GM19324 (cell line): ENCODE measurements at regions not wholly inside any gene's neighbourhood (a gene's known extent, or its start where the extent isn't known, plus 50 kb on each side); places are given as distances from the start of the nearest gene placed in this dataset.
"Not testable (repeated sequence)": the region's sequence is repeated elsewhere in the genome, so short reads cannot be mapped to it uniquely, and the experiment has no call there.

Experiments used
- ATAC-seq: cut with Tn5 transposase; IDR thresholded peaks from one replicate; pipeline ENCODE4 v1.9.1; 2021; ENCODE audit warnings: mild to moderate bottlenecking, moderate library complexity; ENCODE audit not compliant: unreplicated experiment, low FRiP score

DNA sequence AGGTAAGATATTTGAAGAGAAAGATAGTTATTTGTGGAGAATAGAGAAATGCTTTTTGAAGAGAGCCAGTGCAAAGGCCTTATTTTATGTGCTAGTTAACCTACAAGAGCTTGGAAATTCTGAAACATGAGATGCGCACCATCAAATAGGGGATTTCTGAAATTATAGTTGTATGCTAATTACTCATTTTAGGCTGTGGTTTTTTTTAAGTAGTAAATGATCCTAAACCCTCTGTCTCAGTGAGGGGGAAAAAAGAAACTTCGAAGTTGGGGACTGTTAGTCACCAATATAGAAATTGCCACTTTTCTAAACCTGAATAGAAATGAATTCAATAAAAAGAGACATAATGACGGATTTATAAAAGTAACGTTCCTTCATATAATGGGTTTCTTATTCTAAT lies 119.3 kb upstream of the MDFIC start:
- no peak for ATAC-seq

DNA sequence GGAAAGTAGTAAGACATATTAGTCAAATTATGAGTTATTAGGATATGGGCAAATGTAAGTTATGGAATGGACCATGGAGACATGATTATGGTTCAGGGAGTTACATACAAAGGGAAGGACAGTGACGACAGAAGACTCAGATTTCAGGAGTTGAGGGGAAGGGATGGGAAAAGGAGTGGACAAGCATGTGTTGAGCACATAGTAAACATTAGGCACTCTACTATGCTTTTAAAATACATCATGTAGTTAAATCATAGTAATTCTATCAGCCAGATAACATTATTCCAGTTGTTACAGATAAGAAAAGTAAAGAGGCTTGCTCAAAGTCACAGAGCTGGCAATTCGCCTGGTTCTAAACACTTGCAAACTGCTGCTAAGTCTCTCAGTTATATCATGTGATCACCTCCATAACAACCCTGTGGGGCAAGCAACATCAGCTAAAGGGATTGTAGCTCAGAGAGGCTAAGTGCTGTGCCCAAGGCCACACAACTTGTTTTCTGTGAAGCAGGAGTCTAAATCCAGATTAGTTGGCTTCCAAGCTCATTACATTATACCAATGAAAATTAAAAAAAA lies 115.2 kb upstream of the MDFIC start:
- no peak for ATAC-seq

DNA sequence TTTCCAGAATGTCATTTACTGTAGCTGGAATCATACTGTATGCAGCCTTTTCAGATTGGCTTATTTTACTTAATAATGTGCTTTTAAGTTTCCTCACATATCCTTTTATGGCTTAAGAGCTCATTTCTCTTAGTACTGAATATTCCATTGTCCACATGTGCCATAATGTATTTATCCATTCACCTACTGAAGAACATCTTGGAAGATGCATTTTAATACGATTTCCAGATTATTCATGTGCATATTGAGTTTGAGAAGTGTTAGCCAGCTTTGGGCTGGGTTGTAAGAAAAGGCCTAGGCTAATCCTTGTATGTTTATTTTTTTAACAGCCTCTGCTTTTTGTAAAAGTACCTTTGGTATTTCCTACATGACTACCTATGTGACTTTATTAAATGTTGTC lies 109.3 kb upstream of the MDFIC start:
- ATAC-seq, result no peak

DNA sequence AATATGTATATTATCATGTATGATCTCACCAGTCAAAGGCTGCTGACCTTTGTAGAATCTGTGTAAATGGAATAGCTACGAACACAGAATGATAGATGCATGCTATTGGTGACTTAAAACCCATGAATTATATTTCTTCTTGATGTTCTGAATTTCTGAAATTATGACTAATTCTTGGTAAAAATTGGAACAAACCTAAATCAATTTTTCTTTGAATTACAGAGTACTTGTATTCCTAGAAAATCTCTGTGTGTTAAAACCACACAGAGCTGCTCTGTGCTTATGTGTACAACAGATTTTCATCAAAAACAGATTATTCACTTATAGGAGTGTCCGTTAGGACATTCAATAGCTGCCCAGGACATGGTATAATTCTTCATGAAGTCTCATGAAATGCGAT lies 108.3 kb upstream of the MDFIC start:
- no peak for ATAC-seq

DNA sequence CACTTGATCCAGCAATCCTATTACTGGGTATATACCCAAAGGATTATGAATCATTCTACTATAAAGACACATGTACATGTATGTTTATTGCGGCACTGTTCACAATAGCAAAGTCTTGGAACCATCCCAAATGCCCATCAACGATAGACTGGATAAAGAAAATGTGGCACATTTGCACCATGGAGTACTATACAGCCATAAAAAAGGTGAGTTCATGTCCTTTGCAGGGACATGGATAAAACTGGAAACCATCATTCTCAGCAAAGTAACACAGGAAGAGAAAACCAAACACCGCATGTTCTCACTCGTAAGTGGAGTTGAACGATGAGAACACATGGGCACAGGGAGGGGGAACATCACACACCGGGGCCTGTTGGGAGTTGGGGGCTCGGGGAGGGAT lies 104.9 kb upstream of the MDFIC start:
- not testable (repeated sequence) for ATAC-seq

DNA sequence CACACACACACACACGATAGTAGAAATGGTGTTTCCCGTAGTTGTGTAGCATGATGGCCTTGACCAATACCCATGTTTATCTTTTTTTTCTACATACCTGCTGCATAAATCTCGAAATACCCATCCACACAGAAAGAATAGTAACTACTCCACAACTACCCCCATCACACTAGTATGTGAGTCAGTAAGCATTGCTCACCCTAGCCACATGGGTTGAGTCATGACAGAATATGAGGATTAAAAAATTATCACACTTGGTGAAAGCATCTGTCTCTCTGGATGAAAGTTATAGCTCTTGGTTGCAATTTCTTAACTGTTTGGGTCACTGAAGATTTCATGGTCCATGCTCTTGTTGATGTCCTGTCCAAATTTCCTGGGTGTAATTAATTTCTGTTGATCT lies 103.4 kb upstream of the MDFIC start:
- no peak for ATAC-seq

DNA sequence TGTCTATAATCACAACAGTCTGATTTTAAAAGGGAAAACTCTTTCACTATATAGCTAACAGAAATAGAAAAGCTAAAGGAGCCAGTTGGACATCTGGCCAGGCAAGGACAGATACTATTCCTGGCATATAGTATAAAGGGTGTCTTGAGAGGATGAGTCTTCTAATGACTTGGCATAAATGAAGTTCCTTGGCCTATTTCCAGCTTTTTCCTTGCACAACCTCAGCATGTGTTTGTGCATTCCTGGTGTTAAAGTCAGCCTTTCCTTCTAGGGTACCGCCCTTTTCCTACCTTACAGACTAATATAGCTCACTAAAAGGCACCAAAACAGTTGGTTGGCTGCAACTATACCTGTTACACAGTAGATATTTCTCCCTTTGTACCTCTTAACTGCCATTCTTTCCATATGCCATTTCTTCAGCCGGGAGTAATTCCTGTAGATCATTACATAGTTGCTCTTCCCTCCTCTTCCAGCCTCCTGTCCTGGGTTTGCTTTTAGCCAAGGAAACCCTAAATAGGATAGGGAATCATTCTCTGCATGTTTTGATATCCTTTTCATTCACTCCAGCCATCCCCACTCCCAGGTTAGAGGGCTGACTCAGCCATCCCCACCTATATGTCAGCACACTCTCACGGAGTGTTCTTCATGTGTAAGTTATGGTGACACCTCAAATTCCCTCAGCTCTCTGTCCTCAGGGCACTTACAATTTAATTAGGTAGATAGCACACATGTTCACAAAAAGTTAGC lies 102.1 kb upstream of the MDFIC start:
- ATAC-seq, result no peak

DNA sequence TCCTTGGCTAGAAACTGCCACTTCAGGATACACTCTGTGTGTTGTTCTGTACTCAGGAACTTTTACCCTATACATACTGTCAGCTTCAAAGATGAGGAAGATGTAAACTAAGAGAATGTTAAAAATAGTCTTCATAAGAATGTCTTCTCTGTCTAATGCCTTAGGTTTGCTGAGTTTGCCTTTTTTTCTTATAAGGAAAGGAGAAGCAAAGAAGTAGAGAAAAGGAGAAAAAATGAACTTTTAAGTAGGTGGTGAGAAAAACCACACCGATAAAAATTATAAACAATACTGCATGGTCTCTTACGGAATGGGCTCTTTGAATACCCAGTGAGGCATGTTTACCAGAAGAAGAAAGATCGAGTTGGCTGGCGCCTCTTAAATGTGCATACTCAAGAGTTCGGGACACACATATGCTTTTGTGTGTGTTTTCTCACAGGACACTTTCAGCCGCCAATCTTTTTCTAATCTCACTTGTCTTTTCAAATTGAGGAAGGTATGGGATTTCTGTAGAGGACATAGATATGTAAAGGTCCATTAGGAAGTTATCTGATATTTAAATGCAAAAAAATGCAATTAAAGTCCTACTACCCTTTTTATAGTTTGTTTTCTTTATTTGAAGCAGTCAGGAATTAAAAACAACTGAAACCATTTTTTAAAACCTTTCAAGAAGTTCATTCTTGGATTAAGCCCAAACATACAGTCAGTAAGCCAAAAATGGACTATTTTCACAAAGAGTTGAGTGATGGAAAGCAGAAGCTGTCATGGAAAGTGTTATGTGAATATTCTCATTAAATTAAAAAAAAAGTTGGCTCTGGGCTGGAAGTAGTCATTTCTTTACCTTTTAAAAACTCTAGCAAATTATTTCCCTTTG lies 100.6 kb upstream of the MDFIC start:
- ATAC-seq, result no peak

DNA sequence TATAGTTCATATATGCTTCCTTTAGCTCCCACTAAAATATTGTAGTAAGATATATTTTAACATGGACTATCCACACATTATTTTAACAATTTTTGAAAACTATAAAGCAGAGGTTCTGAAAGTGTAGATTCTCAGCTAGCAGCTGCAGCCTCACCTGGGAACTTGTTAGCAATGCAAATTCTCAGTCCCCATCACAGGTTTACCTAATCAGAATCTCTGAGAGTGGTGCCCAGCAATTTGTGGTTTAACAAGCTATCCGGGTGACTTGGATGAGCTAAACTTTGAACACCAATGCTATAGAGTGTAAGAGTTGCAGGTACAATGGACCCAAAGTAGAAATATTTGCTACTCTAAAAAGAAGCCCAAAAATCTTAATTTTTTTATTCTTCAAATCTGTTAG lies 99.8 kb upstream of the MDFIC start:
- no peak for ATAC-seq

DNA sequence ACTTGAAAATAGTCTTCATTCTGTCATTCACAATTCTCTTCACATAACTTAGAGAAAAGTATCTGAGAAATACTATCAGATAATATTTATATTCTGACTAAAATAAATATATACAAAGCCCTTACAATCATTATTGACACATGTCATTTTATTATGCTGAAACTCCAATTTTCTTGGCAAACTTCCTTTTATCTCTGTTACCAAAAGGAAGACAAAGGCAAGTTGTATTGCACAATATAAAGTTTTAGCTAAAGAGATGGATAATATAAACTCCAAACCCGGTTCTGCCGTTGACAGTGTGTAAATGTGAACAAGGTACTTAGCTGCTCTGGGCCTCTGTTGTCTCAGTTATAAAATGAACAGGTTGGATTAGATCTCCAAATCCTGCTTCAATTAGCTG lies 99.0 kb upstream of the MDFIC start:
- ATAC-seq, result no peak

DNA sequence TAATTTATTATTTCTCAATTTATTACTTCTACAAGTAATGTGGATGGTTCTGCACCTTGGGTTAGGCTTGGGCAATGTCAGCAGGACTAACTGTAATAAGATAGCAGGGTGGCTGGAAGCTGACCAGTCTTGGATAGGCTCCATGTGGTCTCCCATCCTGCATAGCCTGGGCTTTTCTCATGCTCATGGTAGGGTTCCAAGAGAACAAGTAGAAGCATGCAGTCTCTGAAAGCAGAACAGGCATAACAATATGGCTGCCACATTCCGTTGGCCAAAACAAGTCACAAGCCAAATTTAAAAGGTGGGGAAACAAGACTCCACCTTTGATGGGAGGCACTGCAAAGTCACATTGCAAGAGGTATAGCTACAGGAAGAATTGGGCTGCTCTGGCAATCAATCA lies 98.6 kb upstream of the MDFIC start:
- no peak for ATAC-seq

DNA sequence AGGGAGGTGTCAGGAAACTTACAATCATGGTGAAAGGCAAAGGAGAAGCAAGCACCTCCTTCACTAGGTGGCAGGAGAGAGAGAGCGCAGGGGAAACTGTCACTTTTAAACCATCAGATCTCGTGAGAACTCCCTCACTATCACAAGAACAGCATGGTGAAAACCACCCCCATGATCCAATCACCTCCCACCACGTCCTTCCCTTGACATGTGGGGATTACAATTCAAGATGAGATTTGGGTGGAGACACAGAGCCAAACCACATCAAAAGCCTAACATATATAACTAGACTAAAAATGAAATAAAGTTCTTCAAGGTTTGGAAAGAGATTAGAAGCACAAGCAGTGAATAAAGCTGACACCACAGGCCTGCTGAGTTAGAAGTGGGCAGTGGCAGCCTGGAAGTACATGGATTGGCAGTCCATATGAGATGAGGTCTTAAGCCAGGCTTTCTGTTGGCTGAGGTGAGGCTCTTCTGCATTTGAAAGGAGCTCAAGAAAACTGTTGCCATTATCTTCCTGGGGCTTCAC lies 96.4 kb upstream of the MDFIC start:
- no peak for ATAC-seq

DNA sequence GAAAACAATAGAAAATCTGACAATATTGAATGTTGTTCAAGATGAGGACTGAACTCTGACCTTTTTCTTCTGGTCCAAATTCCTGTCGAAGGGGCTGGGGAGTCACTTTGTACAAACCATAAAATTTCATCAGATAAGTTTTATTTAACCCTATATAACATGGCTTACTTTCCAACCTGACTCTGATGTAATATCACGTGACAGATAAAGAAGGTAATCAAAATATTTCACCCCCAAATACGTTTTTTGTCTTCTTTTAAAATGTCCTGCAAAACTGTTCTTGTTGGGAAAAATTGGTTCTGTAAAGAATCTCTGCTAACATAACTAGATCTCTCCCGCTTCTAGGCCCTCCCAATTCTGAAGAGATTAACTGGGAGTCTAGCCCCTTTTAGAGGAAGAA lies 90.9 kb upstream of the MDFIC start:
- no peak for ATAC-seq

DNA sequence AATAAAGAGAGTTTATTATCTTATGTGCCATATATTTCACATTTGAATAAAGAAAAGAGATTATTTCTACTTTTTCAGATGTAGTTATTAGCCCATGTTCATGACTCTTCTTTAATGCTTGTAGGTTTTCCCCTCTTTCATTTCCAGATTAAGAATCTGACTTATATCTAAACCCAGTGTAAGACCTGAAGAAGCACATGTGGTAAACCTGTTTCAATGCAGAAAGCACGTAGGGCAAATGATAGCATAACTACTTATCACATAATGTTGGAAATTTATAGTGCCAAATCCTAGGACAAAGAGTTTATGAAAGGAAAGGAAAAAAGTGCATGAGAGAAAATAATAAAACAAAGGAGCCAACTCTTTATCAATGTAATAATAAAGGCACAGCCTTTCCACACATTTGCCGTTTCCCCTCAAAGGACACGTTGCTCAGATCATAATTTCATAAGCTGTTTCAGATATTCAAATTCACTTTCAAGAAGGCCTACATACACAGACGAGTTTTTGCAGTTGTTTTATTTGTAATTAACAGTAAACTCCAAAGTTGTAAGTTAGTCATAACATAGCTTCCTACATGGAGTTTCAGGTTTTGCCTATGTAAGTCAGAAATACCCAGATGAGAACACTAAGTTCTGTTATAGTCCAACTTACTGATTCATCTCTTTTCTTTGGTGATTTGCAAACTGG lies 88.8 kb upstream of the MDFIC start:
- peak; percentile 83 for ATAC-seq

DNA sequence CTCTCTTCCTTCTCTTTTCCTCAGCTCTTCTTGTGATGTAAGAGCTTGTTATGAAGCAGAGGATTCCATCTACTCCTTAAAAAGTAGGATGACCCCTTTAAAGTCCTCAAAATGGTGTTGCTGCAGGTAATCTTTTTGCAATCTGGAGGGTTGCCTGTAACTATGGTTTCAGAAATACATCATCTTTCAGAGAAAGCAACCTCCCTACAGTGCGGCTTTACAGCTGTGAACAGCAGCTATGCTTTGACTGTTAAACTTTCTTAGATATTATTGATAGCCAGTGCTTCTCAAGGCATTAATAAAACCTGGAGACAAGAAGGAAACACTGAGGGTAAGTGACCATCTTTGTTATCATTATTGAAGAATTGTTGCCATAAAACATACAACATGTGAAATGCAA lies 86.6 kb upstream of the MDFIC start:
- no peak for ATAC-seq

DNA sequence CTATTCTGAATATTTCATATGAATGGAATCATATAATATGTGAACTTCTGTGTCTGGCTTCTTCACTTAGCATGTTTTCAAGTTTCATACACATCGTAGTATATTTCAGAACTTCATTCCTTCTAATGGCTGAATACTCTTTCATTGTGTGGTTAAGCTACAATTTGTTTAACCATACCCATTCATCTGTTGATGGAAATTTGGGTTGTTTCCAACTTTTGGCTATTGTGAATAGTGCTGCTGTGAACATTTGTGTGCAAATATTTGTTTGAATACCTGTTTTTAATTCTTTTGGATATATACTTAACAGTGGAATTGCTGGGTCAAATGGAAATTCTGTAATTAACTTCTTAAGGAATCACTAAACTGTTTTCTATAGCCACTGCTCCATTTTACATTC lies 86.0 kb upstream of the MDFIC start:
- ATAC-seq, result no peak

DNA sequence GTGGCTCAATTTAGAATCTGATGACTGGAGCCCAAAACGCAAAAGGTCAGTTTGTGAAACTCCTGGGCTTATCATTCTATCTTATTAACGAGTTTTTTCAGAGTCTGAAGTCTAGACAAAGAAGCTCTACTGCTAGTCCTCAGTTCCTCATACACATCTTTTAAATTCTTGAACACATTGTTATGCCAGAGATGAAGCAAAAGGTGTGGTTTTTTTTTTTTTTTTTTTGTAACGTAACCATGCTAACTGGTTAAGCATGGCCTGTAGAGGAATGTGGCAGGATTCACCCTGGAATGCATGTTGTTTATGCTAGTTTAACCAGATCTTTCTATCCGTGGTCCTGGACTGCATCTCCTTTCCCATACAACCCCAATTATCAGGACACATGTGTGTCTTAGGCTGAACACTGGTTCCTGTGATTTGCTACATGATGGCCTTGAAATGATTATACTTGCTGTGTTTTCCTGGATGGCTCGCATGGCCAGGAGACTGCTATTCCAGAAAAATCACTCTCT lies 79.3 kb upstream of the MDFIC start:
- no peak for ATAC-seq

DNA sequence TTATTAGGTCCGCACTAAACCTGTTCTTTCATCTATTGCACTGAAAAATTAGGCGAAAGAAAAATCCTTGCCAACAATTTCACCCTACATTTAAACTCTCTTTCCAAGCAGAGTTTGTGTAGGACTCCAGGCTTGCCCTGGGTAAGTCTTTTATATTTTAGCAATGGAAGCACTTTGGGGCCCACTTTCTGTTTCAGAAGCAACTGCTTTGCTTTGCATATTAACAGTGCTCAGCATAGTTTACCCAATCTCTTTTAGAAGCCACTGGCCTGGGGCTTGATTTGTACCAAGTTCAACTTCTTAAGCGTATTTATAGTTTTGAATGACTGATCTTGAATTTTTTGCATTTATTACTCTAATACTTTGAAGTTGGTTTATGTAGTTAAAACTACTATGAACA lies 78.8 kb upstream of the MDFIC start:
- ATAC-seq, result peak; percentile 87

DNA sequence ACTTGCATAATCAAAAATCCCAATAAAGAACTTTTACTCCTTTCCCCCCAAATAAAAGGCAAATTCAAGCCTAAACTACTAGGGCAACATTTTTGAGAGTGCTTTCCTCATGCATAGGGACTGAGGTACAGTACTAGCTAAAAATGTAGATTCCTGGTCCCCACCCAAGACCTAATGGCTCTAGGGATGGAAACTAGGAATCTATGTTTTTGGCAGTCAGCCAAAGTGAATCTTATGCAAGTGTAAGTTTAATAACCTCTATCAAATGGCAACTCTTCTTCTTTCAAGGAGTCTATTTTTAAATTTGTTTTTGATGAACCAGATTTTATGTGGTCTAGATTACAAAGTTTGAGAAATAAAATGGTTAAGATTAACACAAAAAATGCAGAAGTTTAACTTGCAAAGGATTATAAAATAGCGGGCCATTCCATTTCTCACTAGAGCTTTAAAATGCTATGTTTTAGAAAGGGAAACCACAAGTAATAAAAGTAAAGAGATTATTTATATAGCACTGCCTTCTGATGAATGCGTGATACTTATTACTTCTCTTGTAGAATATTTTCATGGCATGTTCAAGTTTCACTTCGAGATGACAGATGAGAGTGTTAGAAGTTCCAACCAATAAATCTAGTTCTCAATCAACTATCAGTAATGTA lies 70.4 kb upstream of the MDFIC start:
- no peak for ATAC-seq

DNA sequence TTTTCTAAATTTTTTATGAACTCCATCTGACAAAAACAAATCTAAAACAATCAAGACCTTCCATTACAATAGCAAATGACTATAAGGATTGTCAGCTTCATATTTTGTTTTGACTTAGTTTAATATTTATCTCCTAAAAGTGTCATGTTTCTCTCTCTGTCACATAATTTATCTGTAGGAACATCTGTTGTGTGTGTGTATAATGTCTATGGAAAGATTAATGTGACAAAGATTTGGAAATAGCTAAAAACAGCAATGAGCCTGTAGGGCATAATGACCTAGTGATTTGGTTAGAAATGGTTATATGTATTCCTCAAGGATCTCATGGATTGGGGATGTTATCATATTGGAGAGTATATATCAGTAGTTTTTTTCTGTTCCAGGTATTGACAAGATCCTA lies 69.6 kb upstream of the MDFIC start:
- no peak for ATAC-seq
